22Rv1 (cell line): ENCODE measurements at regions not wholly inside any gene's neighbourhood (a gene's known extent, or its start where the extent isn't known, plus 50 kb on each side); places are given as distances from the start of the nearest gene placed in this dataset.

ENCODE experiments used
- ZFX ChIP-seq: fragments of 450-650 bp; IDR thresholded peaks from 2 replicates; pipeline ENCODE4 v1.6.1; 2017; ENCODE audit warnings: antibody characterized with exemption, borderline replicate concordance
- TF ChIP-seq, protein P1 (sequence below): fragments of 450-650 bp; IDR thresholded peaks from 2 replicates; pipeline ENCODE4 v1.5.1; 2017; ENCODE audit warnings: mild to moderate bottlenecking

DNA sequence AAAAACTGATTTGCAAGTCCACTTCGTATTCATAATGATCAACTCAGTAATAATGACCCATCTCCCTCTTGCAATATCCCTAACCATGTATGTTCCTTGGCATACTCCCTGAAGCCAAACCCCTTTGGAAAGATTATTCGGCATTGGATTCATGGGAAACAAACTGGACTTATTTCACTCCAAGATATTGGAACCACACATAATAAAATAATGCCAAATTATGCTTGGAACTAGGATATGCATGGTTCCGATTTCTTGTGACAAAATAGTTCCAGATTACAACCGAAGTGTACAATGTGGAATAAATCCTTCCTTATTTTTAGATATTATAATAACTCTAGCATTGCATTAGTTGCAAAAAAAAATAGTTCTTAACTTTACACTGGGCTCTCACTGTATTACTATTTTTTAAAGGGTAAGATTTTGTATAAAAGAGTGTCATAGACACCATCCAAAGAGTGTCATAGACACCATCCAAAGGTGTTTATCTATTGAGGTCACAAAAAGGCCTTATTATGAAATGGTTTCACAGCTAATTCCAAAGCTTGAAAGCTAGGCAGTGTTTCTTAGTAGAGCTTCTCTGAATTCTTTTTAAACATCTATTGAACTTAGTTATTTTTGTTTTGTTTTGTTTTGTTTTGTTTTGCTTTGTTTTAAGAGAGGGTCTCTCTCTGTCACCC lies 410.9 kb upstream of the JARID2 start:
- TF ChIP-seq, protein P1, sequence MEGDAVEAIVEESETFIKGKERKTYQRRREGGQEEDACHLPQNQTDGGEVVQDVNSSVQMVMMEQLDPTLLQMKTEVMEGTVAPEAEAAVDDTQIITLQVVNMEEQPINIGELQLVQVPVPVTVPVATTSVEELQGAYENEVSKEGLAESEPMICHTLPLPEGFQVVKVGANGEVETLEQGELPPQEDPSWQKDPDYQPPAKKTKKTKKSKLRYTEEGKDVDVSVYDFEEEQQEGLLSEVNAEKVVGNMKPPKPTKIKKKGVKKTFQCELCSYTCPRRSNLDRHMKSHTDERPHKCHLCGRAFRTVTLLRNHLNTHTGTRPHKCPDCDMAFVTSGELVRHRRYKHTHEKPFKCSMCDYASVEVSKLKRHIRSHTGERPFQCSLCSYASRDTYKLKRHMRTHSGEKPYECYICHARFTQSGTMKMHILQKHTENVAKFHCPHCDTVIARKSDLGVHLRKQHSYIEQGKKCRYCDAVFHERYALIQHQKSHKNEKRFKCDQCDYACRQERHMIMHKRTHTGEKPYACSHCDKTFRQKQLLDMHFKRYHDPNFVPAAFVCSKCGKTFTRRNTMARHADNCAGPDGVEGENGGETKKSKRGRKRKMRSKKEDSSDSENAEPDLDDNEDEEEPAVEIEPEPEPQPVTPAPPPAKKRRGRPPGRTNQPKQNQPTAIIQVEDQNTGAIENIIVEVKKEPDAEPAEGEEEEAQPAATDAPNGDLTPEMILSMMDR = no peak
- TF ChIP-seq ZFX = no peak
